Fibroblast of mammary gland (primary cell): ENCODE measurements at regions not wholly inside any gene's neighbourhood (a gene's known extent, or its start where the extent isn't known, plus 50 kb on each side); places are given as distances from the start of the nearest gene placed in this dataset.

Source experiments
- DNase-seq: peaks from one replicate; pipeline ENCODE4 v3.0.0-alpha.2; 2010; ENCODE audit warnings: low read depth
- H3K4me3 ChIP-seq: 2 replicates; pipeline ENCODE4 v1.5.1; 2011; ENCODE audit warnings: low read depth, mild to moderate bottlenecking, low read length, moderate library complexity; ENCODE audit not compliant: control insufficient read depth
- CTCF ChIP-seq: conservative IDR thresholded peaks from 2 replicates; pipeline ENCODE4 v1.5.1; 2011; ENCODE audit warnings: low read depth, low read length, inconsistent platforms; ENCODE audit not compliant: control insufficient read depth, insufficient read depth

- no peak overlapping the region for H3K4me3 ChIP-seq
- no peak for DNase-seq
- TF ChIP-seq CTCF, result no peak
Measured at GRCh38 chr4:84164201-84164600, 334.9 kb downstream of the NKX6-1 start.

GRCh38 chr4:84159762-84160161 lies 339.3 kb downstream of the NKX6-1 start:
- peak; percentile 3 for TF ChIP-seq CTCF
- DNase-seq, result peak; percentile 5
- no peak overlapping the region for H3K4me3 ChIP-seq

- DNase-seq, result no peak
- no peak for TF ChIP-seq CTCF
- no peak overlapping the region for H3K4me3 ChIP-seq
Measured at GRCh38 chr4:84158670-84159069, 340.4 kb downstream of the NKX6-1 start.

GRCh38 chr4:84151574-84151973 lies 347.5 kb downstream of the NKX6-1 start:
- no peak overlapping the region for H3K4me3 ChIP-seq
- no peak for TF ChIP-seq CTCF
- DNase-seq, result no peak

GRCh38 chr4:84150177-84150576 lies 348.9 kb downstream of the NKX6-1 start:
- no peak overlapping the region for H3K4me3 ChIP-seq
- DNase-seq, result no peak
- TF ChIP-seq CTCF, result no peak

GRCh38 chr4:84147831-84148230 lies 351.3 kb downstream of the NKX6-1 start:
- DNase-seq, result no peak
- TF ChIP-seq CTCF, result no peak
- no peak overlapping the region for H3K4me3 ChIP-seq

- DNase-seq, result no peak
- TF ChIP-seq CTCF, result no peak
- H3K4me3 ChIP-seq, result no peak overlapping the region
Measured at GRCh38 chr4:84146300-84146959, 352.7 kb downstream of the NKX6-1 start.
